ENCODE measurements at regions not wholly inside any gene's neighbourhood (a gene's known extent, or its start where the extent isn't known, plus 50 kb on each side); places are given as distances from the start of the nearest gene placed in this dataset.

GRCh38 chrX:15989716-15990115, 133.6 kb upstream of the GRPR start:
- TF ChIP-seq EZH2 (IDR thresholded peaks at IDR 0.05; ENCODE audit: borderline replicate concordance, low read depth, low read length, severe bottlenecking) (no peak), CTCF (IDR thresholded peaks at IDR 0.05; ENCODE audit: borderline replicate concordance, extremely low read depth, low read length, poor library complexity, severe bottlenecking) (no peak)
